ENCODE measurements at regions not wholly inside any gene's neighbourhood (a gene's known extent, or its start where the extent isn't known, plus 50 kb on each side); places are given as distances from the start of the nearest gene placed in this dataset.

DNA sequence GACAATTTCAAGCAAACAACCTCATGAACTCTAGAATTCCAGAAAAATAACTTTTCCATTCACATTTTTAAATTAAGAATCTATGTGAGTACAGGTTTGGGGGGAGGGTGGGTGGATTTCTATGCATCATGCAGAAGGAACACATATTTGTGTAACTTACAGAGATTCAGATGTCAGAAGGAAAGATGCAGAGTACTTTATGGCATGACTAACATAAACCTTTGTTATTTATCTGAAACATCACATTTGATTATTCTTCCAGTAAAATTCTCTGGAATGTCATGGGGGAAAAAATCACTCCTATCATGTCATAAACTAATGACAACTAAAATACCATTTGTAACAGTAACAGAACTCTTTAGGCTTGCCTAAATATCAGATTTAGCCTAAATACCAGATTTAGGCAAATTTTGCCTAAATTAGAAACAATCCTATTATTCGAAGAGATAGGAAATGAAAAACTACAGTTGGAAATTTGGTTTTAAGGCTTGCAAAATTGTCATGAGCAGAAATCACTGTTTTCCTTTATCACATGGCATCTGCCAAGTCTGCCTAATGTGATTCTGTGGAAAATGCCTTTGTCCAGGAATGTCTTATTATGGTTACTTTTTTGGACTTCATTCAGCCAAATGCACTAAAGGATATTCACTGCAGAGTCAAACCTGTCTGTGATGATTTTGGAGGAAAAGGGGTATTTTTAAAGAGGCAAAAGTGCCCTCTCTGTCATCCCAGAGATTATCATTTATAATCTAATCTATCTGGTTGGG lies 527.7 kb upstream of the CELF2 start:
- Histone ChIP-seq H3K23ac (ENCODE audit: low read depth, low read length) (peak overlapping the region; percentile 54; the same call in 1 of the 2 replicates), H4K8ac (ENCODE audit: low read depth in 2 of 2, low read length in 2 of 2) (peak overlapping the region; percentile 14 to 68; a peak in 3 of 4 replicates), H2AFZ (replicated peaks; ENCODE audit: low read length, poor library complexity) (no peak overlapping the region), H3K4me2 (ENCODE audit: low read depth, low read length) (peak overlapping the region; percentile 33; the same call in 1 of the 2 replicates), H3K4me1 (ENCODE audit: control insufficient read depth, insufficient read depth, low read length) (peaks cover 2% of the 10 kb centered on the region; the same call in 1 of the 2 replicates), H2AK5ac (ENCODE audit: low read depth, low read length) (no peak overlapping the region), H4K5ac (ENCODE audit: low read depth, low read length) (peak overlapping the region; percentile 75; the same call in 1 of the 2 replicates), H3K36me3 (ENCODE audit: control insufficient read depth, insufficient read depth, low read length) (no peaks in the 10 kb centered on the region), H3K9me1 (ENCODE audit: insufficient read depth, low read length) (no peaks in the 10 kb centered on the region), H4K91ac (ENCODE audit: insufficient read depth, low read depth, low read length) (peak overlapping the region; percentile 10; the same call in 1 of the 2 replicates), H3K27me3 (ENCODE audit: control insufficient read depth, insufficient read depth, low read length) (no peaks in the 10 kb centered on the region), H2BK5ac (ENCODE audit: low read depth, low read length, poor library complexity, severe bottlenecking) (peak overlapping the region; percentile 84), H3K18ac (ENCODE audit: low read depth, low read length) (peak overlapping the region; percentile 13; the same call in 1 of the 2 replicates), H3K79me1 (ENCODE audit: low read depth in 1 of 2, low read length in 2 of 2) (no peaks in the 10 kb centered on the region), H3K9ac (ENCODE audit: low read depth, low read length) (no peak overlapping the region), H3K4me3 (ENCODE audit: insufficient read depth, low read depth, low read length) (no peak overlapping the region), H3K56ac (ENCODE audit: extremely low read depth, insufficient read depth, low read length) (peak overlapping the region; percentile 76), H2BK15ac (ENCODE audit: low read depth, low read length) (peak overlapping the region; percentile 70; the same call in 1 of the 3 replicates), H3K9me3 (ENCODE audit: control insufficient read depth, insufficient read depth, low read length) (no peaks in the 10 kb centered on the region), H2BK120ac (ENCODE audit: low read depth, low read length) (peak overlapping the region; percentile 95), H3K4ac (ENCODE audit: low read depth, low read length) (peak overlapping the region; percentile 56; the same call in 1 of the 2 replicates), H2BK20ac (ENCODE audit: low read depth, low read length) (peak overlapping the region; percentile 97), H4K20me1 (ENCODE audit: insufficient read depth, low read length) (no peaks in the 10 kb centered on the region), H3K27ac (ENCODE audit: insufficient read depth, low read length) (peak overlapping the region; percentile 37; the same call in 1 of the 2 replicates), H2AK9ac (replicated peaks; ENCODE audit: low read depth, low read length, poor library complexity) (no peak overlapping the region), H3K14ac (replicated peaks; ENCODE audit: low read depth, low read length) (no peak overlapping the region)
- DNase-seq (peak; percentile 72), ATAC-seq (ENCODE audit: low read depth) (peak; percentile 87)
- ChIA-PET POLR2A (ENCODE audit: unreplicated experiment) (no interaction called here), CTCF (interaction anchor here (0.7 kb wide), 1 partner anchor 14 kb away, joined by 3 read pairs; no protein-coding TSS in a partner anchor)
- intact Hi-C loops (cut with micrococcal nuclease), result no loop called here
- no TSS peak for BruUV-seq (replicated peaks)
- dilution Hi-C loops (cut with HindIII; ENCODE audit: low sequenced_read_pairs, unreplicated experiment), result no loop called here
- WGBS, 2 experiments (ENCODE audit: extremely low coverage in 2 of 2, insufficient read length in 1 of 2), result no CpG with 5 or more reads among the region's 1 CpG
- in situ Hi-C loops (cut with MboI; ENCODE audit: low sequenced_read_pairs), result no loop called here
- TF ChIP-seq CHD1 (IDR thresholded peaks at IDR 0.05; ENCODE audit: low read depth, low read length) (no peak), CEBPB (IDR thresholded peaks at IDR 0.05; ENCODE audit: low read depth, low read length) (0 out of 2 replicates have a peak, but pooled peaks have one; percentile 9)

Data from IMR-90 (cell line).